ENCODE measurements at regions not wholly inside any gene's neighbourhood (a gene's known extent, or its start where the extent isn't known, plus 50 kb on each side); places are given as distances from the start of the nearest gene placed in this dataset.

GRCh38 chr15:95615436-95615835, 715.1 kb upstream of the NR2F2 start:
- H3K4me1 ChIP-seq: no peaks in the 10 kb centered on the region
- peak overlapping the region; percentile 49 for H3K27ac ChIP-seq (replicated peaks)
- no peaks in the 10 kb centered on the region for H3K36me3 ChIP-seq
- no peak for TF ChIP-seq CTCF (IDR thresholded peaks at IDR 0.05; ENCODE audit: borderline replicate concordance)
- no peaks in the 10 kb centered on the region for H3K27me3 ChIP-seq (ENCODE audit: low read depth)
- intact Hi-C loops (cut with micrococcal nuclease): no loop called here
- DNase-seq: no peak
- H3K4me3 ChIP-seq: no peak overlapping the region
- no peaks in the 10 kb centered on the region for H3K9me3 ChIP-seq (replicated peaks)

- peak overlapping the region; percentile 49 for H3K27ac ChIP-seq (replicated peaks)
- peaks cover 7% of the 10 kb centered on the region for H3K4me1 ChIP-seq
- no peak for TF ChIP-seq CTCF (IDR thresholded peaks at IDR 0.05; ENCODE audit: borderline replicate concordance)
- no peaks in the 10 kb centered on the region for H3K9me3 ChIP-seq (replicated peaks)
- H3K27me3 ChIP-seq (ENCODE audit: low read depth): no peaks in the 10 kb centered on the region
- H3K36me3 ChIP-seq: no peaks in the 10 kb centered on the region
- no peak for DNase-seq
- no peak overlapping the region for H3K4me3 ChIP-seq
- intact Hi-C loops (cut with micrococcal nuclease): no loop called here
Measured at GRCh38 chr15:95616306-95616705, 714.2 kb upstream of the NR2F2 start.

- intact Hi-C loops (cut with micrococcal nuclease): no loop called here
- DNase-seq: no peak
- H3K36me3 ChIP-seq: no peaks in the 10 kb centered on the region
- H3K9me3 ChIP-seq (replicated peaks): peaks cover 15% of the 10 kb centered on the region
- H3K27ac ChIP-seq (replicated peaks): peak overlapping the region; percentile 27
- no peak for TF ChIP-seq CTCF (IDR thresholded peaks at IDR 0.05; ENCODE audit: borderline replicate concordance)
- H3K4me3 ChIP-seq: no peak overlapping the region
- H3K4me1 ChIP-seq: peaks cover 8% of the 10 kb centered on the region
- H3K27me3 ChIP-seq (ENCODE audit: low read depth): no peaks in the 10 kb centered on the region
Measured at GRCh38 chr15:95620934-95621579, 709.4 kb upstream of the NR2F2 start.

GRCh38 chr15:95622843-95623242, 707.7 kb upstream of the NR2F2 start:
- DNase-seq: no peak
- TF ChIP-seq CTCF (IDR thresholded peaks at IDR 0.05; ENCODE audit: borderline replicate concordance): no peak
- Histone ChIP-seq H3K4me3 (no peak overlapping the region), H3K9me3 (replicated peaks) (peaks cover 15% of the 10 kb centered on the region), H3K27me3 (ENCODE audit: low read depth) (no peaks in the 10 kb centered on the region), H3K27ac (replicated peaks) (peak overlapping the region; percentile 49), H3K36me3 (no peaks in the 10 kb centered on the region), H3K4me1 (peaks cover 8% of the 10 kb centered on the region)
- intact Hi-C loops (cut with micrococcal nuclease): no loop called here

GRCh38 chr15:95624100-95624499, 706.4 kb upstream of the NR2F2 start:
- Histone ChIP-seq H3K27me3 (ENCODE audit: low read depth) (no peaks in the 10 kb centered on the region), H3K36me3 (no peaks in the 10 kb centered on the region), H3K27ac (replicated peaks) (peak overlapping the region; percentile 49), H3K4me3 (no peak overlapping the region), H3K9me3 (replicated peaks) (peaks cover 15% of the 10 kb centered on the region), H3K4me1 (peaks cover 8% of the 10 kb centered on the region)
- no peak for TF ChIP-seq CTCF (IDR thresholded peaks at IDR 0.05; ENCODE audit: borderline replicate concordance)
- intact Hi-C loops (cut with micrococcal nuclease): no loop called here
- no peak for DNase-seq

All from left ventricle myocardium inferior (tissue), 1 donor.